Trophoblast cell (in vitro differentiated cells and primary cell): ENCODE measurements at regions not wholly inside any gene's neighbourhood (a gene's known extent, or its start where the extent isn't known, plus 50 kb on each side); places are given as distances from the start of the nearest gene placed in this dataset.

Source experiments
- DNase-seq, 2 donors: peaks; one replicate each; pipeline ENCODE4 v3.0.0-alpha.2; 2016
- H2AFZ ChIP-seq: 2 replicates; pipeline ENCODE4 v1.6.1; 2013; ENCODE audit warnings: low read length, moderate library complexity, mild to moderate bottlenecking; ENCODE audit not compliant: insufficient read depth, poor library complexity
- H2AK5ac ChIP-seq: 2 replicates; pipeline ENCODE4 v1.6.1; 2013; ENCODE audit warnings: mild to moderate bottlenecking, low read length
- H2BK120ac ChIP-seq: 2 replicates; pipeline ENCODE4 v1.6.1; 2013; ENCODE audit warnings: low read length, mild to moderate bottlenecking, moderate library complexity; ENCODE audit not compliant: insufficient read depth, poor library complexity
- H2BK12ac ChIP-seq: 2 replicates; pipeline ENCODE4 v1.6.1; 2013; ENCODE audit warnings: mild to moderate bottlenecking, low read length, moderate library complexity
- H2BK5ac ChIP-seq: 2 replicates; pipeline ENCODE4 v1.6.1; 2013; ENCODE audit warnings: low read length, low read depth, moderate library complexity, mild to moderate bottlenecking; ENCODE audit not compliant: poor library complexity
- H3K14ac ChIP-seq: 2 replicates; pipeline ENCODE4 v1.6.1; 2013; ENCODE audit warnings: mild to moderate bottlenecking, low read length
- H3K18ac ChIP-seq: 2 replicates; pipeline ENCODE4 v1.6.1; 2013; ENCODE audit warnings: mild to moderate bottlenecking, low read length
- H3K23ac ChIP-seq: 2 replicates; pipeline ENCODE4 v1.6.1; 2013; ENCODE audit warnings: low read length
- H3K27ac ChIP-seq: 2 replicates; pipeline ENCODE4 v1.5.1; 2013; ENCODE audit warnings: low read depth, mild to moderate bottlenecking, inconsistent platforms, low read length, moderate library complexity
- H3K27me3 ChIP-seq: 2 replicates; pipeline ENCODE4 v1.6.1; 2013; ENCODE audit warnings: inconsistent platforms, mild to moderate bottlenecking, low read length, moderate library complexity; ENCODE audit not compliant: insufficient read depth
- H3K36me3 ChIP-seq, 2 experiments: 1 replicate in 1 of 2; 2 replicates in 1 of 2; pipeline ENCODE4 v1.6.1; 2013; ENCODE audit warnings: low read length in 2 of 2, mild to moderate bottlenecking in 2 of 2, moderate library complexity in 1 of 2; ENCODE audit not compliant: insufficient read depth in 2 of 2, control insufficient read depth in 1 of 2
- H3K4ac ChIP-seq: 2 replicates; pipeline ENCODE4 v1.6.1; 2013; ENCODE audit warnings: low read depth, mild to moderate bottlenecking, low read length, moderate library complexity
- H3K4me1 ChIP-seq, 2 experiments: 1 replicate in 1 of 2; 2 replicates in 1 of 2; pipeline ENCODE4 v1.6.1; 2013; ENCODE audit warnings: low read length in 2 of 2, mild to moderate bottlenecking in 2 of 2, moderate library complexity in 1 of 2; ENCODE audit not compliant: insufficient read depth in 2 of 2, control insufficient read depth in 1 of 2
- H3K4me2 ChIP-seq: 2 replicates; pipeline ENCODE4 v1.6.1; 2013; ENCODE audit warnings: inconsistent platforms, mild to moderate bottlenecking, low read length, moderate library complexity
- H3K4me3 ChIP-seq: 2 replicates; pipeline ENCODE4 v1.5.1; 2013; ENCODE audit warnings: mild to moderate bottlenecking, low read depth, low read length, inconsistent platforms
- H3K79me1 ChIP-seq: one replicate; pipeline ENCODE4 v1.6.1; 2013; ENCODE audit warnings: low read length
- H3K79me2 ChIP-seq: 2 replicates; pipeline ENCODE4 v1.6.1; 2013; ENCODE audit warnings: low read length, mild to moderate bottlenecking; ENCODE audit not compliant: control insufficient read depth, insufficient read depth, poor library complexity
- H3K9ac ChIP-seq: 2 replicates; pipeline ENCODE4 v1.6.1; 2013; ENCODE audit warnings: mild to moderate bottlenecking, low read length
- H3K9me3 ChIP-seq: 2 replicates; pipeline ENCODE4 v1.6.1; 2013; ENCODE audit warnings: low read depth, mild to moderate bottlenecking, control low read depth, inconsistent platforms, low read length; ENCODE audit not compliant: insufficient read depth
- H4K12ac ChIP-seq: 2 replicates; pipeline ENCODE4 v1.6.1; 2013; ENCODE audit warnings: low read depth, mild to moderate bottlenecking, low read length, moderate library complexity
- H4K8ac ChIP-seq: 2 replicates; pipeline ENCODE4 v1.6.1; 2013; ENCODE audit warnings: low read depth, mild to moderate bottlenecking, low read length, moderate library complexity
- H4K91ac ChIP-seq: one replicate; pipeline ENCODE4 v1.6.1; 2013; ENCODE audit warnings: low read depth, mild to moderate bottlenecking, low read length, moderate library complexity
- WGBS: extraction: QIAGEN DNeasy Blood & Tissue Kit; methylation state at CpG from one replicate; pipeline ENCODE4 v1.1.7; 2013; ENCODE audit warnings: missing lambda C conversion rate; ENCODE audit not compliant: insufficient read length, insufficient coverage; ENCODE audit errors: extremely low coverage; 5-methylcytosine and 5-hydroxymethylcytosine counted together

DNA sequence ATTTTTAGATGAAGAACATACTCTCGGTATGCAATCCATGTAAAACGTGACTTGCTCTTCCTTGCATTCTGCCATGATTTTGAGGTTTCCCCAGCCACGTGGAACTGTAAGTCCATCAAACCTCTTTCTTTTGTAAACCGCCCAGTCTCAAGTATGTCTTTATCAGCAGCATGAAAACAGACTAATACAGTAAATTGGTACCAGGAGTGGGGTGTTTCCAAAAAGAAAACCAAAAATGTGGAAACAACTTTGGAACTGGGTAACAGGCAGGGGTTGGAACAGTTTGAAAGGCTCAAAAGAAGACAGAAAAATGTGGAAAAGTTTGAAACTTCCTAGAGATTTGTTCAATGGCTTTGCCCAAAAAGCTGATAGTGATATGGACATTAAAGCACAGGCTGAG, 1957.9 kb downstream of the SUCLG1 start:
- Histone ChIP-seq H3K79me2 (no peaks in the 10 kb centered on the region), H3K4ac (no peak overlapping the region), H4K8ac (no peak overlapping the region), H3K36me3 (no peaks in the 10 kb centered on the region), H4K12ac (no peak overlapping the region), H2BK5ac (no peak overlapping the region), H3K9me3 (peaks cover 4% of the 10 kb centered on the region), H3K18ac (no peak overlapping the region), H2BK12ac (no peak overlapping the region), H3K4me3 (no peak overlapping the region), H3K27me3 (no peaks in the 10 kb centered on the region), H2BK120ac (no peak overlapping the region), H3K14ac (no peak overlapping the region), H4K91ac (no peak overlapping the region), H3K9ac (no peak overlapping the region), H3K79me1 (no peaks in the 10 kb centered on the region), H3K27ac (no peak overlapping the region), H2AK5ac (no peak overlapping the region), H2AFZ (no peak overlapping the region), H3K4me1 (no peaks in the 10 kb centered on the region), H3K23ac (no peak overlapping the region), H3K4me2 (no peak overlapping the region)
- DNase-seq = no peak
- no CpG with 5 or more reads among the region's 4 CpGs for whole genome bisulfite sequencing

DNA sequence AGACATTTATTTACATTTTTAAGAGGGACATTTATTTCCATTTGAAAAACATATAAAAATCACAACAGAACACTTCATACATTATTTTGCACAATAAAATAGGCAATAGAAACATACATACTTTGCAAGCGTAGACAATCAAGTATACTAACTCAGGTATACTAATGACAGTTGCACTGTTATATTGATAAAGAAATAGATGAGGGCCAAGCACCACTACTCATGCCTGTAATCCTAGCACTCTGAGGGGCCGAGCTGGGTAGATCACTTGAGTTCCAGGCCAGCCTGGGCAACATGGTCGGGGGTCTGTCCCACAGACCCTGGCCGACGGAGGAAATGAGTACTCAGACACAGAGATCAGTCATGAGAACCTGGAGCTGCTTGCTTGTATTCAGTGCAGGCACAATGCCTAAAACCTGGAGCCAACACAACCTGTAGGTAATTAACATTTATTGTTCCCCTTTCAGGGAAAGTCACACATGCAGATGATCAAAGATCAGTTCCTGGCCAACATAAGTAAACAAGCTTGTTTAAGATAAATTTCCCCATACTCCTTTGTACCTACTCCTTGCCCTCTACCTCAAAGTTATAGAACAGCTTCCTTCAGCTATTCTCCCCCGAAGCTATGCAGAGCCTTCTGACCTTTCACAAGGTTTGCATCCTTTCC, 1960.2 kb downstream of the SUCLG1 start:
- no peak overlapping the region for H3K18ac ChIP-seq
- H3K79me2 ChIP-seq = no peaks in the 10 kb centered on the region
- no CpG with 5 or more reads among the region's 6 CpGs for WGBS
- no peaks in the 10 kb centered on the region for H3K4me1 ChIP-seq
- H3K4ac ChIP-seq = no peak overlapping the region
- H4K8ac ChIP-seq = no peak overlapping the region
- no peak overlapping the region for H3K23ac ChIP-seq
- H2BK120ac ChIP-seq = no peak overlapping the region
- no peak overlapping the region for H3K27ac ChIP-seq
- H3K4me2 ChIP-seq = no peak overlapping the region
- H3K9ac ChIP-seq = no peak overlapping the region
- no peak overlapping the region for H2AFZ ChIP-seq
- no peak overlapping the region for H3K4me3 ChIP-seq
- H4K91ac ChIP-seq = no peak overlapping the region
- DNase-seq = no peak
- H3K14ac ChIP-seq = no peak overlapping the region
- peaks cover 4% of the 10 kb centered on the region for H3K9me3 ChIP-seq
- H3K79me1 ChIP-seq = no peaks in the 10 kb centered on the region
- no peaks in the 10 kb centered on the region for H3K36me3 ChIP-seq
- no peak overlapping the region for H2BK12ac ChIP-seq
- H3K27me3 ChIP-seq = no peaks in the 10 kb centered on the region
- no peak overlapping the region for H2BK5ac ChIP-seq
- H4K12ac ChIP-seq = no peak overlapping the region
- no peak overlapping the region for H2AK5ac ChIP-seq

DNA sequence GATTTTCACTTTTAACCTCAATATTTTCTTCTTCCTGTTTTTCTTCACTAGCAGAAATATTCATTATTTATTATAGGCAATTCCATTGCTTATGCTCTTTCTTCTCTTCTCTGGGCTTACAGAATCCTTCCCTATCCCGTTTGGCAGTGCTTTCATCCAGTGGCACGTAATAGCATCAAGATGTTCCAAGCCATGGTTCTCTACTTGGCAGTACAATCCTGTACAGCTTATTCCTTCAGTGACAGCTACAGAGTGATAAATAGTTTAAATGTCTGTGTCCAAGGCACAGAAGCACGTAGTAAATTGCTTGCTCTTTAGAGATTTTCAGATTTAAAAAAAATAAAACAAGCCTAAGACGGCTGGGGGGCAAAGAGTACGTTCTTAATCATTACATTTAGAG, 1964.3 kb downstream of the SUCLG1 start:
- WGBS = no CpG with 5 or more reads among the region's 5 CpGs

DNA sequence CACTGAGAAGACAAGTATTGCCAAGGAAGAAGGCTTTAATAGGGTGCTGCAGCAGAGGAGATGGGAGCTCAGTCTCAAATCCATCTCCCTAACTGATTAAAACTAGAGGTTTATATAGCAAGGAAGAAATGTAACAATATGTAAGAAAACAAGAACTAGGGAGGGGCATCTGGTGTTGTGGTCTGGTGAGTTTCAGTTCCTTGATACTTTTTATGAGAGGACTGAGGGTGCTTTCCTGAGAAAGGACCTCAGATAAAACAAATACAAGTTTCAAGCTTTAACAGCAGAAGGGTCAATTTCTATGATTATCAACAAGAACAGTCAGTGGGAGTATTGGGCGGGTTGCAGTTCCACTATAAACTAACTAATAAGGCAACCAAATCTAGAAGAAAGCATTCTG, 1967.5 kb downstream of the SUCLG1 start:
- Histone ChIP-seq H3K23ac (no peak overlapping the region), H4K8ac (no peak overlapping the region), H2AK5ac (no peak overlapping the region), H3K27me3 (no peaks in the 10 kb centered on the region), H2BK12ac (no peak overlapping the region), H3K36me3 (no peaks in the 10 kb centered on the region), H3K27ac (no peak overlapping the region), H3K4me3 (no peak overlapping the region), H3K14ac (no peak overlapping the region), H2AFZ (no peak overlapping the region), H3K4me1 (no peaks in the 10 kb centered on the region), H3K4me2 (no peak overlapping the region), H4K12ac (no peak overlapping the region), H3K9ac (no peak overlapping the region), H3K4ac (no peak overlapping the region), H2BK120ac (no peak overlapping the region), H4K91ac (no peak overlapping the region), H3K79me2 (no peaks in the 10 kb centered on the region), H3K79me1 (no peaks in the 10 kb centered on the region), H3K9me3 (no peaks in the 10 kb centered on the region), H2BK5ac (no peak overlapping the region), H3K18ac (no peak overlapping the region)
- DNase-seq = no peak
- no CpG with 5 or more reads among the region's 1 CpG for WGBS

More for the DNA sequence above, 1964.3 kb downstream of the SUCLG1 start:
- Histone ChIP-seq H3K27me3 (no peaks in the 10 kb centered on the region), H3K18ac (no peak overlapping the region), H3K9me3 (no peaks in the 10 kb centered on the region), H3K4me1 (no peaks in the 10 kb centered on the region), H3K79me2 (no peaks in the 10 kb centered on the region), H2BK12ac (no peak overlapping the region), H3K27ac (no peak overlapping the region), H2AK5ac (no peak overlapping the region), H3K23ac (no peak overlapping the region), H3K9ac (no peak overlapping the region), H3K36me3 (no peaks in the 10 kb centered on the region), H3K79me1 (no peaks in the 10 kb centered on the region), H2BK5ac (no peak overlapping the region), H2BK120ac (no peak overlapping the region), H4K12ac (no peak overlapping the region), H3K4me2 (no peak overlapping the region), H4K91ac (no peak overlapping the region), H2AFZ (no peak overlapping the region), H3K4ac (no peak overlapping the region), H3K4me3 (no peak overlapping the region), H3K14ac (no peak overlapping the region), H4K8ac (no peak overlapping the region)
- DNase-seq = no peak
